ENCODE measurements at regions not wholly inside any gene's neighbourhood (a gene's known extent, or its start where the extent isn't known, plus 50 kb on each side); places are given as distances from the start of the nearest gene placed in this dataset.

- TF ChIP-seq, protein P1, sequence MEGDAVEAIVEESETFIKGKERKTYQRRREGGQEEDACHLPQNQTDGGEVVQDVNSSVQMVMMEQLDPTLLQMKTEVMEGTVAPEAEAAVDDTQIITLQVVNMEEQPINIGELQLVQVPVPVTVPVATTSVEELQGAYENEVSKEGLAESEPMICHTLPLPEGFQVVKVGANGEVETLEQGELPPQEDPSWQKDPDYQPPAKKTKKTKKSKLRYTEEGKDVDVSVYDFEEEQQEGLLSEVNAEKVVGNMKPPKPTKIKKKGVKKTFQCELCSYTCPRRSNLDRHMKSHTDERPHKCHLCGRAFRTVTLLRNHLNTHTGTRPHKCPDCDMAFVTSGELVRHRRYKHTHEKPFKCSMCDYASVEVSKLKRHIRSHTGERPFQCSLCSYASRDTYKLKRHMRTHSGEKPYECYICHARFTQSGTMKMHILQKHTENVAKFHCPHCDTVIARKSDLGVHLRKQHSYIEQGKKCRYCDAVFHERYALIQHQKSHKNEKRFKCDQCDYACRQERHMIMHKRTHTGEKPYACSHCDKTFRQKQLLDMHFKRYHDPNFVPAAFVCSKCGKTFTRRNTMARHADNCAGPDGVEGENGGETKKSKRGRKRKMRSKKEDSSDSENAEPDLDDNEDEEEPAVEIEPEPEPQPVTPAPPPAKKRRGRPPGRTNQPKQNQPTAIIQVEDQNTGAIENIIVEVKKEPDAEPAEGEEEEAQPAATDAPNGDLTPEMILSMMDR (IDR thresholded peaks at IDR 0.05; ENCODE audit: insufficient read depth, low read length, poor library complexity, severe bottlenecking): no peak
- no peak overlapping the region for H3K4me3 ChIP-seq (replicated peaks; ENCODE audit: low read depth, low read length)
- DNase-seq (ENCODE audit: extremely low read depth, insufficient read length): no peak
- no peaks in the 10 kb centered on the region for H3K36me3 ChIP-seq (ENCODE audit: control insufficient read depth, insufficient read depth, low read length)
- no peaks in the 10 kb centered on the region for H3K27me3 ChIP-seq (replicated peaks; ENCODE audit: control insufficient read depth, insufficient read depth, low read length)
These were observed 207.3 kb downstream of the SUCLG1 start for GRCh38 chr2:84251651-84252302.

GRCh38 chr2:84249140-84249539 lies 209.9 kb downstream of the SUCLG1 start:
- Histone ChIP-seq H3K4me3 (replicated peaks; ENCODE audit: low read depth, low read length) (no peak overlapping the region), H3K36me3 (ENCODE audit: control insufficient read depth, insufficient read depth, low read length) (no peaks in the 10 kb centered on the region), H3K27me3 (replicated peaks; ENCODE audit: control insufficient read depth, insufficient read depth, low read length) (no peaks in the 10 kb centered on the region)
- TF ChIP-seq, protein P1 (IDR thresholded peaks at IDR 0.05; ENCODE audit: insufficient read depth, low read length, poor library complexity, severe bottlenecking): no peak
- no peak for DNase-seq (ENCODE audit: extremely low read depth, insufficient read length)

- Histone ChIP-seq H3K4me3 (replicated peaks; ENCODE audit: low read depth, low read length) (no peak overlapping the region), H3K36me3 (ENCODE audit: control insufficient read depth, insufficient read depth, low read length) (no peaks in the 10 kb centered on the region), H3K27me3 (replicated peaks; ENCODE audit: control insufficient read depth, insufficient read depth, low read length) (no peaks in the 10 kb centered on the region)
- TF ChIP-seq, protein P1 (IDR thresholded peaks at IDR 0.05; ENCODE audit: insufficient read depth, low read length, poor library complexity, severe bottlenecking): no peak
- no peak for DNase-seq (ENCODE audit: extremely low read depth, insufficient read length)
These were observed 211.5 kb downstream of the SUCLG1 start for GRCh38 chr2:84247532-84247931.

GRCh38 chr2:84243788-84244733 lies 215.0 kb downstream of the SUCLG1 start:
- no peaks in the 10 kb centered on the region for H3K27me3 ChIP-seq (replicated peaks; ENCODE audit: control insufficient read depth, insufficient read depth, low read length)
- H3K36me3 ChIP-seq (ENCODE audit: control insufficient read depth, insufficient read depth, low read length): no peaks in the 10 kb centered on the region
- no peak for DNase-seq (ENCODE audit: extremely low read depth, insufficient read length)
- no peak overlapping the region for H3K4me3 ChIP-seq (replicated peaks; ENCODE audit: low read depth, low read length)
- TF ChIP-seq, protein P1 (IDR thresholded peaks at IDR 0.05; ENCODE audit: insufficient read depth, low read length, poor library complexity, severe bottlenecking): no peak

DNA sequence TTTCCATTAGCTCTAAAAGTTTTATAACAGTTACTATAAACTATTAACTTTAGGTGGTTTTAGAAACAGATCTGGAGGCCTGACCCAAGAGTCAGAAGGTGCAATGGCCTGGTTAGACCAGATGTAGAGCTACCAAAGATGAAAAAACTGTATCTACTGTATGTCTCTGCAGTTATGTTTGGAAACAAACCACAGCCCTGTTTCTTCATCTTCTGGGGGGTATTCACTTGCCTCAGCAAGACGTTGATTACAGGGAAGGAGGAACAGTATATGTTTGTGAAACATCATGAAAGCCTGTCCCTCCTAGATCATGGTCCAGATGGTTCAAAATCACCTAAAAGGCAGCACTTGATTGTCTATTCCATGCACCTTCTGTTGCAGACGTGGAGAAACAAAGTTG lies 220.2 kb downstream of the SUCLG1 start:
- Histone ChIP-seq H3K4me3 (replicated peaks; ENCODE audit: low read depth, low read length) (no peak overlapping the region), H3K27me3 (replicated peaks; ENCODE audit: control insufficient read depth, insufficient read depth, low read length) (no peaks in the 10 kb centered on the region), H3K36me3 (ENCODE audit: control insufficient read depth, insufficient read depth, low read length) (no peaks in the 10 kb centered on the region)
- TF ChIP-seq, protein P1 (IDR thresholded peaks at IDR 0.05; ENCODE audit: insufficient read depth, low read length, poor library complexity, severe bottlenecking): no peak
- no peak for DNase-seq (ENCODE audit: extremely low read depth, insufficient read length)
